ENCODE measurements at regions not wholly inside any gene's neighbourhood (a gene's known extent, or its start where the extent isn't known, plus 50 kb on each side); places are given as distances from the start of the nearest gene placed in this dataset.

DNA sequence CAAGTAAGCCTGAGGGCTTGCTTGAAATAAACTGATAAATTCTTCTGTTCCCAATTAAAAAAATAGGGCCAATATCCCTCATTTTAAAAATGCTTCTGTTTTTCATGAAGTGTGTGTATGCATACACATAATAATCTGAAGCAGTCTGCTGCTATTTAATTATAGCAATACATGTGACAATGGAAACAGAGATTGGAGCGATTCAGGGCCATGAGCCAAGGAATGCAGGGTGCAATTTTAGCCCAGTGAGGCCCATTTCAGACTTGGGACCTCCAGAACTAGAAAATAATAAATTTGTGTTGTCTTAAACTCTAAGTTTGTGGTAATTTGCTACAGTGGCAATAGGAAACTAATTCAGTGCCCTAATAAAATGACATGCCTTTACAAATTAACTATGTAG, 264.9 kb downstream of the LTN1 start:
- H3K4me2 ChIP-seq (ENCODE audit: low read depth, low read length, poor library complexity, severe bottlenecking), result no peak overlapping the region
- no peaks in the 10 kb centered on the region for H3K4me1 ChIP-seq (ENCODE audit: insufficient read depth, low read length, poor library complexity, severe bottlenecking)
- no peaks in the 10 kb centered on the region for H3K79me2 ChIP-seq (ENCODE audit: insufficient read depth, low read length)
- H3K27me3 ChIP-seq (ENCODE audit: insufficient read depth, low read length, poor library complexity, severe bottlenecking), result no peaks in the 10 kb centered on the region
- H3K9me3 ChIP-seq (ENCODE audit: insufficient read depth, low read depth, low read length), result no peaks in the 10 kb centered on the region
- TF ChIP-seq CTCF (conservative IDR thresholded peaks at IDR 0.05; ENCODE audit: low read length) (no peak), EZH2phosphoT487 (IDR thresholded peaks at IDR 0.05; ENCODE audit: borderline replicate concordance) (no peak)
- no peak overlapping the region for H3K4me3 ChIP-seq (ENCODE audit: low read length, poor library complexity, severe bottlenecking)
- H3F3A ChIP-seq (ENCODE audit: low read depth), result no peaks in the 10 kb centered on the region
- no peaks in the 10 kb centered on the region for H3K9me2 ChIP-seq (replicated peaks; ENCODE audit: low read depth, low read length)
- no peak overlapping the region for H3K9ac ChIP-seq (ENCODE audit: low read depth, low read length, poor library complexity, severe bottlenecking)
- H3K36me3 ChIP-seq (ENCODE audit: insufficient read depth, low read length), result no peaks in the 10 kb centered on the region
- no peaks in the 10 kb centered on the region for H4K20me1 ChIP-seq (ENCODE audit: insufficient read depth, low read length, poor library complexity, severe bottlenecking)
- H2AFZ ChIP-seq (ENCODE audit: low read length), result no peak overlapping the region

DNA sequence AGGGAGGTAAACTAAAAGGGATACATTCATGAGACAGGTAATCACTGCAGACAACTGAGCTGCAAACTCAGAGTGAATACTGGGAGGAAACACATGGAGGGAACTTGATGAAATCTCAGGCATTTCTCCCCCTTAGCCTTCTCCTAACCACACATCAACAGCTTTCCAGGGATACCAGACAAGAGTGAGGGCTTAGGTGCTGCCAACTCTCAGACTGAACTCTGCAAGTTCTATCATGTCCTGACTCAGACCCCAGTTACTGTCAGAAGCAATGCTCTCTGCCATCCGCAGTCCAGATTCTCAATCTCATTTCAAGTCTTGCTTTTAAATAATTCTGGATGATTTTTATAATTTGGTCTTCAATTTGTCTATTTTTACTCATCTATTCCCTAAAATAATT, 267.3 kb downstream of the LTN1 start:
- Histone ChIP-seq H3K9ac (ENCODE audit: low read depth, low read length, poor library complexity, severe bottlenecking) (no peak overlapping the region), H2AFZ (ENCODE audit: low read length) (no peak overlapping the region), H3K9me3 (ENCODE audit: insufficient read depth, low read depth, low read length) (no peaks in the 10 kb centered on the region)

GRCh38 chr21:28723646-28724045, 269.0 kb downstream of the LTN1 start:
- H3K4me2 ChIP-seq (ENCODE audit: low read depth, low read length, poor library complexity, severe bottlenecking), result no peak overlapping the region
- H2AFZ ChIP-seq (ENCODE audit: low read length), result no peak overlapping the region
- no peaks in the 10 kb centered on the region for H3K4me1 ChIP-seq (ENCODE audit: insufficient read depth, low read length, poor library complexity, severe bottlenecking)
- no peaks in the 10 kb centered on the region for H3K27me3 ChIP-seq (ENCODE audit: insufficient read depth, low read length, poor library complexity, severe bottlenecking)
- TF ChIP-seq CTCF (conservative IDR thresholded peaks at IDR 0.05; ENCODE audit: low read length) (no peak), EZH2phosphoT487 (IDR thresholded peaks at IDR 0.05; ENCODE audit: borderline replicate concordance) (no peak)
- no peak overlapping the region for H3K9ac ChIP-seq (ENCODE audit: low read depth, low read length, poor library complexity, severe bottlenecking)
- no peaks in the 10 kb centered on the region; the same call in 1 of the 2 replicates for H3K9me3 ChIP-seq (ENCODE audit: insufficient read depth, low read depth, low read length)
- no peak overlapping the region for H3K4me3 ChIP-seq (ENCODE audit: low read length, poor library complexity, severe bottlenecking)
- no peaks in the 10 kb centered on the region for H4K20me1 ChIP-seq (ENCODE audit: insufficient read depth, low read length, poor library complexity, severe bottlenecking)
- no peaks in the 10 kb centered on the region for H3K9me2 ChIP-seq (replicated peaks; ENCODE audit: low read depth, low read length)
- no peaks in the 10 kb centered on the region for H3K79me2 ChIP-seq (ENCODE audit: insufficient read depth, low read length)
- no peaks in the 10 kb centered on the region for H3F3A ChIP-seq (ENCODE audit: low read depth)
- H3K36me3 ChIP-seq (ENCODE audit: insufficient read depth, low read length), result no peaks in the 10 kb centered on the region

More for the DNA sequence above, 267.3 kb downstream of the LTN1 start:
- Histone ChIP-seq H3K79me2 (ENCODE audit: insufficient read depth, low read length) (no peaks in the 10 kb centered on the region), H4K20me1 (ENCODE audit: insufficient read depth, low read length, poor library complexity, severe bottlenecking) (no peaks in the 10 kb centered on the region), H3F3A (ENCODE audit: low read depth) (no peaks in the 10 kb centered on the region), H3K36me3 (ENCODE audit: insufficient read depth, low read length) (no peaks in the 10 kb centered on the region), H3K9me2 (replicated peaks; ENCODE audit: low read depth, low read length) (no peaks in the 10 kb centered on the region), H3K27me3 (ENCODE audit: insufficient read depth, low read length, poor library complexity, severe bottlenecking) (no peaks in the 10 kb centered on the region), H3K4me3 (ENCODE audit: low read length, poor library complexity, severe bottlenecking) (no peak overlapping the region), H3K4me2 (ENCODE audit: low read depth, low read length, poor library complexity, severe bottlenecking) (no peak overlapping the region), H3K4me1 (ENCODE audit: insufficient read depth, low read length, poor library complexity, severe bottlenecking) (no peaks in the 10 kb centered on the region)
- TF ChIP-seq CTCF (conservative IDR thresholded peaks at IDR 0.05; ENCODE audit: low read length) (no peak), EZH2phosphoT487 (IDR thresholded peaks at IDR 0.05; ENCODE audit: borderline replicate concordance) (no peak)

All from Loucy (cell line).